ENCODE measurements at regions not wholly inside any gene's neighbourhood (a gene's known extent, or its start where the extent isn't known, plus 50 kb on each side); places are given as distances from the start of the nearest gene placed in this dataset.

GRCh38 chr4:137655302-137655701 lies 123.0 kb upstream of the PCDH18 start:
- DNase-seq (ENCODE audit: low spot score) = no peak
- TF ChIP-seq, protein P1, sequence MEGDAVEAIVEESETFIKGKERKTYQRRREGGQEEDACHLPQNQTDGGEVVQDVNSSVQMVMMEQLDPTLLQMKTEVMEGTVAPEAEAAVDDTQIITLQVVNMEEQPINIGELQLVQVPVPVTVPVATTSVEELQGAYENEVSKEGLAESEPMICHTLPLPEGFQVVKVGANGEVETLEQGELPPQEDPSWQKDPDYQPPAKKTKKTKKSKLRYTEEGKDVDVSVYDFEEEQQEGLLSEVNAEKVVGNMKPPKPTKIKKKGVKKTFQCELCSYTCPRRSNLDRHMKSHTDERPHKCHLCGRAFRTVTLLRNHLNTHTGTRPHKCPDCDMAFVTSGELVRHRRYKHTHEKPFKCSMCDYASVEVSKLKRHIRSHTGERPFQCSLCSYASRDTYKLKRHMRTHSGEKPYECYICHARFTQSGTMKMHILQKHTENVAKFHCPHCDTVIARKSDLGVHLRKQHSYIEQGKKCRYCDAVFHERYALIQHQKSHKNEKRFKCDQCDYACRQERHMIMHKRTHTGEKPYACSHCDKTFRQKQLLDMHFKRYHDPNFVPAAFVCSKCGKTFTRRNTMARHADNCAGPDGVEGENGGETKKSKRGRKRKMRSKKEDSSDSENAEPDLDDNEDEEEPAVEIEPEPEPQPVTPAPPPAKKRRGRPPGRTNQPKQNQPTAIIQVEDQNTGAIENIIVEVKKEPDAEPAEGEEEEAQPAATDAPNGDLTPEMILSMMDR (IDR thresholded peaks at IDR 0.05) = no peak
- TF ChIP-seq POLR2A (IDR thresholded peaks at IDR 0.05) = no peak
- no peak for TF ChIP-seq POLR2AphosphoS5 (IDR thresholded peaks at IDR 0.05)
- WGBS = 91% methylated on average over 1 of the region's 1 CpG
- intact Hi-C loops (cut with DNase I) = no loop called here
- no peaks in the 10 kb centered on the region for H3K9me3 ChIP-seq
- H3K36me3 ChIP-seq = no peaks in the 10 kb centered on the region
- H3K27me3 ChIP-seq (replicated peaks; ENCODE audit: insufficient read depth) = no peaks in the 10 kb centered on the region
- no peak overlapping the region for H3K27ac ChIP-seq
- H3K4me3 ChIP-seq = no peak overlapping the region
- H3K4me1 ChIP-seq (replicated peaks) = no peaks in the 10 kb centered on the region

DNA sequence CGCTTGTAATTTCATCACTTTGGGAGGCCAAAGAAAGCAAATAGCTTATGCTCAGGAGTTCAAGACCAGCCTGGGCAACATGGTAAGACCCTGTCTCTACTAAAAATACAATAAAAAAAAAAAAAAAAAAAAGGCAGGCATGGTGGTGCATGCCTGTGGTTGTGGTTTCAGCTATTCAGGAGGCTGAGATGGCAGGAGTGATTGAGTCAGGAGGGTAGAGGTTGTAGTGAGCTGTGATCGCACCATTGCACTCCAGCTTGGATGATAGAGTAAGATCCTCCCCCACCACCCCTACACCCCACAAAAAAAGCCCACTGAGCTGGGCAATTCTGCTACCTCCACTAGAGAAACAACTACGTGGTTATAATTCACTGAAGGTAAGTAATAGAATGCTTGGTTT lies 118.8 kb upstream of the PCDH18 start:
- no peak overlapping the region for H3K4me3 ChIP-seq
- H3K27me3 ChIP-seq (replicated peaks; ENCODE audit: insufficient read depth) = no peaks in the 10 kb centered on the region
- no peaks in the 10 kb centered on the region for H3K36me3 ChIP-seq
- DNase-seq (ENCODE audit: low spot score) = no peak
- H3K9me3 ChIP-seq = no peaks in the 10 kb centered on the region
- H3K4me1 ChIP-seq (replicated peaks) = no peaks in the 10 kb centered on the region
- WGBS = 94% methylated on average over 3 of the region's 3 CpGs
- TF ChIP-seq POLR2AphosphoS5 (IDR thresholded peaks at IDR 0.05) (no peak), POLR2A (IDR thresholded peaks at IDR 0.05) (no peak)
- TF ChIP-seq, protein P1 (IDR thresholded peaks at IDR 0.05) = no peak
- H3K27ac ChIP-seq = no peak overlapping the region
- intact Hi-C loops (cut with DNase I) = no loop called here

GRCh38 chr4:137649711-137650450 lies 117.6 kb upstream of the PCDH18 start:
- intact Hi-C loops (cut with DNase I) = no loop called here
- H3K9me3 ChIP-seq = no peaks in the 10 kb centered on the region
- H3K36me3 ChIP-seq = no peaks in the 10 kb centered on the region
- no peak overlapping the region for H3K4me3 ChIP-seq
- no peak overlapping the region for H3K27ac ChIP-seq
- WGBS = 95% methylated on average over 3 of the region's 3 CpGs
- H3K27me3 ChIP-seq (replicated peaks; ENCODE audit: insufficient read depth) = no peaks in the 10 kb centered on the region
- DNase-seq (ENCODE audit: low spot score) = no peak
- TF ChIP-seq, protein P1 (IDR thresholded peaks at IDR 0.05) = no peak
- TF ChIP-seq POLR2A (IDR thresholded peaks at IDR 0.05) (no peak), POLR2AphosphoS5 (IDR thresholded peaks at IDR 0.05) (no peak)
- H3K4me1 ChIP-seq (replicated peaks) = no peaks in the 10 kb centered on the region

DNA sequence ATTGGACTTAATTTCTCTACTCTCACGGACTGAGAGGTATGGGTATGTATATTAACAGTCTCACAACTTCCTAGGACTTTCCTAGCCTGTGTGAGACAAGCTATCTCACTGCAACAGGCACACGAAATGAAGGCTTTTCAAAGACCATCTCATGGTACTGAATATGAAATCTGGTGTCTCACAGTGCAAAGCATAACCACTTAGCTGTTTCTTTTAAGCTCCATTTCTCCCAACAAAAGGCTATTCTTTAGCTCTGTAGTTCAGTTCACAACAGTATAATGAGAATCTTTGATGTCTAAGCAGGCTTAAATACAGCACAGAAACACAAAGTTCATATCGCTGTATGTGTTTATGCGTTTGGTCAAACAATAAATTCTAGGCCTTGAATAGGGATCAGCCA lies 116.2 kb upstream of the PCDH18 start:
- H3K36me3 ChIP-seq = no peaks in the 10 kb centered on the region
- intact Hi-C loops (cut with DNase I) = no loop called here
- 72% methylated on average over 4 of the region's 4 CpGs for WGBS
- H3K27me3 ChIP-seq (replicated peaks; ENCODE audit: insufficient read depth) = no peaks in the 10 kb centered on the region
- TF ChIP-seq POLR2A (IDR thresholded peaks at IDR 0.05) = no peak
- TF ChIP-seq, protein P1 (IDR thresholded peaks at IDR 0.05) = no peak
- TF ChIP-seq POLR2AphosphoS5 (IDR thresholded peaks at IDR 0.05) = no peak
- H3K9me3 ChIP-seq = no peaks in the 10 kb centered on the region
- DNase-seq (ENCODE audit: low spot score) = no peak
- H3K4me3 ChIP-seq = no peak overlapping the region
- no peak overlapping the region for H3K27ac ChIP-seq
- no peaks in the 10 kb centered on the region for H3K4me1 ChIP-seq (replicated peaks)

GRCh38 chr4:137647375-137647774 lies 115.1 kb upstream of the PCDH18 start:
- 81% methylated on average over 1 of the region's 1 CpG for WGBS
- no peaks in the 10 kb centered on the region for H3K4me1 ChIP-seq (replicated peaks)
- no peaks in the 10 kb centered on the region for H3K36me3 ChIP-seq
- H3K4me3 ChIP-seq = no peak overlapping the region
- H3K27ac ChIP-seq = no peak overlapping the region
- intact Hi-C loops (cut with DNase I) = no loop called here
- no peaks in the 10 kb centered on the region for H3K9me3 ChIP-seq
- DNase-seq (ENCODE audit: low spot score) = no peak
- no peak for TF ChIP-seq POLR2A (IDR thresholded peaks at IDR 0.05)
- no peak for TF ChIP-seq POLR2AphosphoS5 (IDR thresholded peaks at IDR 0.05)
- TF ChIP-seq, protein P1 (IDR thresholded peaks at IDR 0.05) = no peak
- H3K27me3 ChIP-seq (replicated peaks; ENCODE audit: insufficient read depth) = no peaks in the 10 kb centered on the region
